ENCODE measurements at regions not wholly inside any gene's neighbourhood (a gene's known extent, or its start where the extent isn't known, plus 50 kb on each side); places are given as distances from the start of the nearest gene placed in this dataset.

DNA sequence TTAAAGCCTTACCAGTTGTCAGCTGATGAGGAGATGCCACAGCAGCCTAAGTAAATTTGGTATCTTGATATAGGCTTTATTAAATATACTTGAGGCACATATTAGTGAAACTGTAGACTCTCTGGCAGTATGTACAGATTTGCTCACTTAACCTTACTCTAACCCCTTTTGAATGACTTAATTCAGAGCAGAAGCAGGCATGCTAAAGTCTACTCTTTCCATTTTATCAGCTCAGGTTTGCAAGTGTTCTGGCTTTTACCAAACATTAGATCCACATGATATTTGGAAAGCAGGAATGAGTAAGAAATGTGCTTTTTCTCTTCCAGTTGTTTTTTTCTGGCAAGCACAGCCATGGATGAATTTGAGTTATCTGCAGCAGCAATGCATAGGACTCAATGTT lies 541.0 kb upstream of the PCDH9 start:
- TF ChIP-seq CTCF (conservative IDR thresholded peaks at IDR 0.05; ENCODE audit: low read depth, low read length) (no peak), EZH2phosphoT487 (IDR thresholded peaks at IDR 0.05; ENCODE audit: borderline replicate concordance, low read length) (no peak), EZH2 (IDR thresholded peaks at IDR 0.05; ENCODE audit: low read length, unreplicated experiment) (no peak)

Data from PC-3 (cell line).